Stomach (tissue), 4 donors: ENCODE measurements at regions not wholly inside any gene's neighbourhood (a gene's known extent, or its start where the extent isn't known, plus 50 kb on each side); places are given as distances from the start of the nearest gene placed in this dataset.

Experiments used
- POLR2A ChIP-seq, 4 donors: fragments of 450-650 bp; IDR thresholded peaks; one replicate each; pipeline ENCODE4 v1.6.1; 2016; ENCODE audit warnings: antibody characterized with exemption in 4 of 4, control low read depth in 2 of 4, mild to moderate bottlenecking in 1 of 4, moderate library complexity in 1 of 4
- TF ChIP-seq, protein P1 (sequence below), 7 experiments: fragments of 450-650 bp in 4 of 7; fragments of 200-600 bp in 3 of 7; sonication (generic) in 3 of 7; IDR thresholded peaks; one replicate each; pipeline ENCODE4 v1.5.1; 2016 to 2019; ENCODE audit warnings: antibody characterized with exemption in 7 of 7, control low read depth in 2 of 7, mild to moderate bottlenecking in 1 of 7

DNA sequence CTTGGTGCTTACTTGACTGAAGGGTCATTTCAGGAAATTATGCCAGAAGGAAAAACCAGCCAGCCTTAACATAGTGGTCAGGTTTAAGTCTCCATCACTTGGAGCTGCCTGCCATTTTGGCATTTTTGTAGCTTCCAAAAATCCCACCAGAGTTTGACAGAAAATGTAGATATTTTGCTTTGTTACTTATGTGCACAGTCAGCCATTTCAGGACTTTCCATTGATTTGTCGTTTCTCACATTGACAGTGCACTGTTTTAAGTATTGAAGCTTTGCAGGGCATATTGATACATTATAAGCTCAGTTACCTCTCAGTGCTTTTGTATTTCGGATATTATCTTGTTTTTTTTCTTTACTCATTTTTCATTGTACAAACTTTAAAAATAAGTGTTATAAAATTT lies 89.0 kb upstream of the ANKRD34C start:
- TF ChIP-seq, protein P1, sequence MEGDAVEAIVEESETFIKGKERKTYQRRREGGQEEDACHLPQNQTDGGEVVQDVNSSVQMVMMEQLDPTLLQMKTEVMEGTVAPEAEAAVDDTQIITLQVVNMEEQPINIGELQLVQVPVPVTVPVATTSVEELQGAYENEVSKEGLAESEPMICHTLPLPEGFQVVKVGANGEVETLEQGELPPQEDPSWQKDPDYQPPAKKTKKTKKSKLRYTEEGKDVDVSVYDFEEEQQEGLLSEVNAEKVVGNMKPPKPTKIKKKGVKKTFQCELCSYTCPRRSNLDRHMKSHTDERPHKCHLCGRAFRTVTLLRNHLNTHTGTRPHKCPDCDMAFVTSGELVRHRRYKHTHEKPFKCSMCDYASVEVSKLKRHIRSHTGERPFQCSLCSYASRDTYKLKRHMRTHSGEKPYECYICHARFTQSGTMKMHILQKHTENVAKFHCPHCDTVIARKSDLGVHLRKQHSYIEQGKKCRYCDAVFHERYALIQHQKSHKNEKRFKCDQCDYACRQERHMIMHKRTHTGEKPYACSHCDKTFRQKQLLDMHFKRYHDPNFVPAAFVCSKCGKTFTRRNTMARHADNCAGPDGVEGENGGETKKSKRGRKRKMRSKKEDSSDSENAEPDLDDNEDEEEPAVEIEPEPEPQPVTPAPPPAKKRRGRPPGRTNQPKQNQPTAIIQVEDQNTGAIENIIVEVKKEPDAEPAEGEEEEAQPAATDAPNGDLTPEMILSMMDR (IDR thresholded peaks at IDR 0.05) = no peak
- no peak for TF ChIP-seq POLR2A (IDR thresholded peaks at IDR 0.05)
